K562 (cell line): ENCODE measurements at regions not wholly inside any gene's neighbourhood (a gene's known extent, or its start where the extent isn't known, plus 50 kb on each side); places are given as distances from the start of the nearest gene placed in this dataset.

Source experiments
- ATAC-seq: fragments of 200-7000 bp; cut with Tn5 transposase; 3 replicates; pipeline ENCODE4 v1.9.1; 2020; ENCODE audit warnings: moderate library complexity
- BruUV-seq: library from RNA; stranded (reverse); fragments of 400-500 nt; replicated peaks from 2 replicates; lab custom pipeline; 2021; lab: Mats Ljungman, UMichigan
- CTCF ChIA-PET: fragments of 300-600 bp; formaldehyde crosslinking; extraction: SDS; loops from one replicate; lab custom pipeline; 2021; ENCODE audit warnings: low intra/inter-chr PET ratio; lab: Yijun Ruan, JAX
- POLR2A ChIA-PET: fragments of 300-600, 350-650 bp; sonication (Branson Sonifier 250); formaldehyde crosslinking; extraction: SDS; loops from one replicate; lab custom pipeline; 2021; ENCODE audit warnings: antibody characterized with exemption, inconsistent platforms; lab: Yijun Ruan, JAX
- DNase-seq, 4 experiments: peaks; one replicate each; pipeline versions ENCODE4 v3.0.0 to v3.0.0-alpha.2; 2011 to 2018; ENCODE audit warnings: low spot score in 3 of 4, mixed read lengths in 3 of 4; ENCODE audit errors: extremely low read depth in 1 of 4
- FAIRE-seq: peaks from 2 replicates; lab custom pipeline; 2011; peaks lifted over from hg19 to GRCh38; lab: Jason Lieb, UNC
- H2AFZ ChIP-seq: 2 replicates; pipeline ENCODE4 v1.6.0; 2011; ENCODE audit warnings: low read depth, low read length, control low read depth, inconsistent platforms
- H3K27ac ChIP-seq: fragments of 200-600 bp; 3 replicates; pipeline ENCODE4 v1.8.0; 2011; ENCODE audit warnings: low read depth, mild to moderate bottlenecking, control low read depth, inconsistent platforms, low read length, moderate library complexity, mixed read lengths; ENCODE audit errors: extremely low read depth
- H3K27me3 ChIP-seq, 2 experiments: fragments of 300-600 bp in 1 of 2; 2 replicates in 1 of 2; 3 replicates in 1 of 2; pipeline versions ENCODE4 v1.6.0 to v1.8.0; 2011; ENCODE audit warnings: inconsistent platforms in 2 of 2, low read length in 2 of 2, mild to moderate bottlenecking in 1 of 2, mixed read lengths in 1 of 2, moderate library complexity in 1 of 2; ENCODE audit not compliant: control insufficient read depth in 2 of 2, insufficient read depth in 2 of 2
- H3K36me3 ChIP-seq: fragments of 300-600 bp; 3 replicates; pipeline ENCODE4 v1.8.0; 2011; ENCODE audit warnings: mild to moderate bottlenecking, low read length, inconsistent platforms; ENCODE audit not compliant: control insufficient read depth, insufficient read depth
- H3K4me1 ChIP-seq, 2 experiments: fragments of 200-600 bp in 1 of 2; replicated peaks in 1 of 2; 2 replicates in 1 of 2; 3 replicates in 1 of 2; pipeline versions ENCODE4 v1.5.1 to v1.8.0; 2011; ENCODE audit warnings: inconsistent platforms in 2 of 2, low read length in 2 of 2, mild to moderate bottlenecking in 1 of 2, mixed read lengths in 1 of 2, moderate library complexity in 1 of 2; ENCODE audit not compliant: control insufficient read depth in 2 of 2, insufficient read depth in 2 of 2
- H3K4me2 ChIP-seq: 2 replicates; pipeline ENCODE4 v1.6.1; 2011; ENCODE audit warnings: low read length, control low read depth, inconsistent platforms, mixed read lengths; ENCODE audit not compliant: insufficient read depth
- H3K4me3 ChIP-seq: fragments of 200-600 bp; sonication (generic), shearing (Covaris generic); 2 replicates; pipeline ENCODE4 v1.5.1; 2016; ENCODE audit warnings: control low read depth, inconsistent platforms
- H3K79me2 ChIP-seq: fragments of 200-600 bp; 3 replicates; pipeline ENCODE4 v1.8.0; 2011; ENCODE audit warnings: low read length, inconsistent platforms; ENCODE audit not compliant: control insufficient read depth, insufficient read depth
- H3K9ac ChIP-seq, 2 experiments: 2 replicates each; pipeline versions ENCODE4 v1.6.0 to v1.6.1; 2011; ENCODE audit warnings: low read depth in 2 of 2, low read length in 2 of 2, control low read depth in 1 of 2, inconsistent platforms in 1 of 2, mild to moderate bottlenecking in 1 of 2, mixed read lengths in 1 of 2; ENCODE audit not compliant: insufficient read depth in 1 of 2
- H3K9me1 ChIP-seq: one replicate; pipeline ENCODE4 v1.6.0; 2011; ENCODE audit warnings: inconsistent platforms, mild to moderate bottlenecking, low read length, moderate library complexity; ENCODE audit not compliant: control insufficient read depth, insufficient read depth
- H3K9me3 ChIP-seq: replicated peaks from 2 replicates; pipeline ENCODE4 v1.5.1; 2011; ENCODE audit warnings: low read depth, low read length, inconsistent platforms; ENCODE audit not compliant: control insufficient read depth, insufficient read depth
- H4K20me1 ChIP-seq: replicated peaks from 2 replicates; pipeline ENCODE4 v1.6.1; 2011; ENCODE audit warnings: low read length, inconsistent platforms, mixed read lengths; ENCODE audit not compliant: control insufficient read depth, insufficient read depth
- AFF4 ChIP-seq: sonication (generic); formaldehyde crosslinking; IDR thresholded peaks from 2 replicates; pipeline ENCODE4 v1.8.0; 2023; ENCODE audit warnings: mild to moderate bottlenecking, missing genetic modification reagents
- CBX8 ChIP-seq: fragments of 200-600 bp; sonication (generic); IDR thresholded peaks from 2 replicates; pipeline ENCODE4 v1.6.1; 2012; ENCODE audit warnings: borderline replicate concordance, mixed run types, low read depth, mild to moderate bottlenecking, moderate library complexity, mixed read lengths, low read length, control low read depth, inconsistent platforms; ENCODE audit not compliant: poor library complexity, severe bottlenecking; ENCODE audit errors: extremely low read depth
- ZBTB26 ChIP-seq: fragments of 450-650 bp; formaldehyde crosslinking; IDR thresholded peaks from 2 replicates; pipeline ENCODE4 v1.4.0; 2022; ENCODE audit warnings: missing genetic modification characterization
- ZFPM2 ChIP-seq: fragments of 250-450 bp; sonication (Bioruptor Pico); IDR thresholded peaks from 2 replicates; pipeline ENCODE4 v1.5.1; 2022; ENCODE audit warnings: mild to moderate bottlenecking
- ZNF511 ChIP-seq: sonication (generic); formaldehyde crosslinking; IDR thresholded peaks from 2 replicates; pipeline ENCODE4 v1.8.0; 2022; ENCODE audit warnings: mild to moderate bottlenecking, missing genetic modification reagents
- WGBS: fragments of 100-300 bp; shearing (Covaris generic); methylation state at CpG from one replicate; pipeline ENCODE4 v1.1.6; 2016; ENCODE audit warnings: low coverage, mixed read lengths; ENCODE audit not compliant: insufficient coverage; ENCODE audit errors: missing lambda C conversion rate; 5-methylcytosine and 5-hydroxymethylcytosine counted together
- in situ Hi-C: fragments of 300-500 bp; cut with MboI; formaldehyde crosslinking; loops from 4 replicates; pipeline ENCODE4 v1.15.0; 2018; ENCODE audit warnings: inconsistent platforms, mixed read lengths
- intact Hi-C: fragments of 100-400 bp; cut with micrococcal nuclease; formaldehyde crosslinking; loops from 2 replicates; pipeline ENCODE4 v1.14.2; 2022

- no peak for TF ChIP-seq ZNF511 (CRISPR knock-in tag)
Observed at GRCh38 chr4:137421796-137422195, 110.5 kb downstream of the PCDH18 start (continued).

GRCh38 chr4:137420901-137421396 lies 111.3 kb downstream of the PCDH18 start:
- H3K79me2 ChIP-seq, result no peaks in the 10 kb centered on the region
- no peaks in the 10 kb centered on the region for H3K36me3 ChIP-seq
- no peaks in the 10 kb centered on the region for H3K4me1 ChIP-seq
- no peak overlapping the region for H3K27ac ChIP-seq
- no peak overlapping the region for H3K9ac ChIP-seq
- no peak for ATAC-seq
- no peak overlapping the region for H3K4me3 ChIP-seq
- POLR2A ChIA-PET, result no interaction called here
- H4K20me1 ChIP-seq, result no peaks in the 10 kb centered on the region
- intact Hi-C loops, result no loop called here
- CTCF ChIA-PET, result no interaction called here
- BruUV-seq, result no TSS peak
- WGBS, result 5% methylated on average over 23 of the region's 43 CpGs
- in situ Hi-C loops, result no loop called here
- no peaks in the 10 kb centered on the region for H3K9me1 ChIP-seq
- H3K27me3 ChIP-seq, result no peaks in the 10 kb centered on the region
- no peak overlapping the region for H2AFZ ChIP-seq
- FAIRE-seq, result no peak
- H3K4me2 ChIP-seq, result no peak overlapping the region
- H3K9me3 ChIP-seq, result no peaks in the 10 kb centered on the region
- TF ChIP-seq ZFPM2 (CRISPR knock-in tag), result no peak
- TF ChIP-seq, all 486 proteins: peak for 0
- DNase-seq, result no peak

GRCh38 chr4:137417676-137418075 lies 114.6 kb downstream of the PCDH18 start:
- in situ Hi-C loops (no loop called here), intact Hi-C loops (no loop called here)
- ATAC-seq, result no peak
- POLR2A ChIA-PET, result no interaction called here
- Histone ChIP-seq H3K4me2 (no peak overlapping the region), H3K27me3 (no peaks in the 10 kb centered on the region), H4K20me1 (no peaks in the 10 kb centered on the region), H3K4me1 (no peaks in the 10 kb centered on the region), H3K9ac (no peak overlapping the region), H3K4me3 (no peak overlapping the region), H3K36me3 (no peaks in the 10 kb centered on the region), H3K9me1 (no peaks in the 10 kb centered on the region), H3K27ac (no peak overlapping the region), H3K79me2 (no peaks in the 10 kb centered on the region), H3K9me3 (no peaks in the 10 kb centered on the region), H2AFZ (no peak overlapping the region)
- WGBS, result 11% methylated on average over 2 of the region's 2 CpGs
- CTCF ChIA-PET, result no interaction called here
- FAIRE-seq, result no peak
- no TSS peak for BruUV-seq
- no peak for DNase-seq
- TF ChIP-seq CBX8 (no peak), AFF4 (CRISPR knock-in tag) (no peak), ZBTB26 (CRISPR knock-in tag) (no peak)
